Right lobe of liver (tissue), 6 donors: ENCODE measurements at regions not wholly inside any gene's neighbourhood (a gene's known extent, or its start where the extent isn't known, plus 50 kb on each side); places are given as distances from the start of the nearest gene placed in this dataset.
"Not testable (repeated sequence)": the region's sequence is repeated elsewhere in the genome, so short reads cannot be mapped to it uniquely, and the experiment has no call there.

Experiments
- ATAC-seq, 4 donors: fragments of 200-7000 bp; cut with Tn5 transposase; one replicate each; pipeline ENCODE4 v1.9.1; 2020; ENCODE audit warnings: mild to moderate bottlenecking in 4 of 4, moderate library complexity in 4 of 4
- DNase-seq, 3 donors: peaks; one replicate each; pipeline ENCODE4 v3.0.0-alpha.2; 2020
- H3K27ac ChIP-seq, 3 donors: fragments of 200-600 bp; one replicate each; pipeline ENCODE4 v1.8.0; 2022
- H3K27me3 ChIP-seq, 2 donors: fragments of 200-600 bp; one replicate each; pipeline ENCODE4 v1.8.0; 2022
- H3K36me3 ChIP-seq, 4 donors: fragments of 200-600 bp; sonication (generic) in 1 of 4; one replicate each; pipeline versions ENCODE4 v1.5.1 to v1.8.0; 2017 to 2022; ENCODE audit warnings: control low read depth in 1 of 4
- H3K4me1 ChIP-seq, 4 donors: fragments of 200-600 bp; sonication (generic) in 1 of 4; one replicate each; pipeline versions ENCODE4 v1.5.1 to v1.8.0; 2017 to 2022; ENCODE audit warnings: control low read depth in 1 of 4
- H3K4me3 ChIP-seq, 3 donors: fragments of 200-600 bp; one replicate each; pipeline ENCODE4 v1.8.0; 2022
- H3K9me3 ChIP-seq, 4 donors: fragments of 200-600 bp; sonication (generic) in 1 of 4; one replicate each; pipeline versions ENCODE4 v1.5.1 to v1.8.0; 2017 to 2022; ENCODE audit warnings: control low read depth in 1 of 4
- POLR2A ChIP-seq: fragments of 450-650 bp; IDR thresholded peaks from one replicate; pipeline ENCODE4 v1.6.1; 2017; ENCODE audit warnings: antibody characterized with exemption, mild to moderate bottlenecking
- WGBS: methylation state at CpG from one replicate; pipeline ENCODE4 v1.1.6; 2018; ENCODE audit warnings: low coverage, low lambda C conversion rate; ENCODE audit not compliant: insufficient coverage; ENCODE audit errors: missing lambda C conversion rate; 5-methylcytosine and 5-hydroxymethylcytosine counted together
- intact Hi-C, 2 donors: fragments of 100-400 bp; cut with DNase I; formaldehyde crosslinking; loops; one replicate each; pipeline versions ENCODE4 v1.11.2 to v1.14.1; 2022
- TF ChIP-seq, protein P1 (sequence below), 4 donors: fragments of 200-600 bp in 3 of 4; fragments of 450-650 bp in 1 of 4; IDR thresholded peaks; one replicate each; pipeline versions ENCODE4 v1.5.1 to v1.8.0; 2016 to 2022; ENCODE audit warnings: antibody characterized with exemption in 4 of 4, mild to moderate bottlenecking in 2 of 4
- donor health status: DM: no; HTN: yes; CAD: no.
- donor health status: DM: no; HTN: no; CAD: no.
- donor health status: DM: no; HTN: no; CAD: no.
- donor health status: DM: no; HTN: yes; CAD: no.
- donor health status: DM: no; HTN: yes; CAD: no.

DNA sequence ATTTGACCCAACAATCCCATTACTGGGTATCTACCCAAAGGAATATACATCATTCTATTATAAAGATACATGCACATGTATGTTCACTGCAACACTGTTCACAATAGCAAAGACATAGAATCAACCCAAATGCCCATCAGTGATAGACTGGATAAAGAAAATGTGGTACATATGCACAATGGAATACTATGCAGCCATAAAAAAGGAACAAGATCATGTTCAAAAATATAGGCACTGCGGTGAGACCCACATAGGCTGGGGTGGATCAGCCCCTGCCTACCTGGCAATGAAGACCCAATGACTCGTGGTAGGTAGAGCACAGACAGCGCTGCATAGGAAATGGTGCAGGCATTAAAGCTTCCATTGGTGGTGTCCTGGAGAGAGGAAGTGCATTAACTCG is 88.6 kb upstream of the NFIL3 start:
- H3K36me3 ChIP-seq, ATAC-seq, H3K4me1 ChIP-seq, DNase-seq, H3K27ac ChIP-seq, H3K27me3 ChIP-seq, intact Hi-C loops, H3K4me3 ChIP-seq, H3K9me3 ChIP-seq: not testable (repeated sequence)
- 74% methylated on average over 4 of the region's 4 CpGs for WGBS

DNA sequence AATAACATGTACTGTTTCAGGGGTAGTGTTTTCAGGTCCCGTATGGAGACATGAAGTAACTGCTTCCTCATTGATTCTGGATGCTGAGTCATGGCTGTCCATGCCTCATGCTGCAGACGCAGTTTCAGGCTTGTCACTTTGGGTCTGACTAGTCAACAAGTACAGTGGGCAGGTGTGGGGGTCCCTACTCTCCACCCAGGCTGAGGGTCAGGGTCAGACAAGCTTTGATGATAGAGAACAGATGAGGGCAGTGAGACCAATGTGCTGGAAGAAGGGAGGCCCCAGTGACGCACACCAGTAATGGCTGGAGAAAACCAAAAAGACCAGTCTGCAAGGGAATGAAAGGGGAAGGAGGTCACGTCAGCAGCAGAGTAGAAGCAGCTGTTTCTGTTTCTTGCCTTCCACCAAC is 80.0 kb upstream of the NFIL3 start:
- ATAC-seq (peak in 1 of 4 donors; percentile 11), DNase-seq (no peak)
- intact Hi-C loops: no loop called here
- no peaks in the 10 kb centered on the region for H3K27me3 ChIP-seq
- no peak for TF ChIP-seq POLR2A
- TF ChIP-seq, protein P1, sequence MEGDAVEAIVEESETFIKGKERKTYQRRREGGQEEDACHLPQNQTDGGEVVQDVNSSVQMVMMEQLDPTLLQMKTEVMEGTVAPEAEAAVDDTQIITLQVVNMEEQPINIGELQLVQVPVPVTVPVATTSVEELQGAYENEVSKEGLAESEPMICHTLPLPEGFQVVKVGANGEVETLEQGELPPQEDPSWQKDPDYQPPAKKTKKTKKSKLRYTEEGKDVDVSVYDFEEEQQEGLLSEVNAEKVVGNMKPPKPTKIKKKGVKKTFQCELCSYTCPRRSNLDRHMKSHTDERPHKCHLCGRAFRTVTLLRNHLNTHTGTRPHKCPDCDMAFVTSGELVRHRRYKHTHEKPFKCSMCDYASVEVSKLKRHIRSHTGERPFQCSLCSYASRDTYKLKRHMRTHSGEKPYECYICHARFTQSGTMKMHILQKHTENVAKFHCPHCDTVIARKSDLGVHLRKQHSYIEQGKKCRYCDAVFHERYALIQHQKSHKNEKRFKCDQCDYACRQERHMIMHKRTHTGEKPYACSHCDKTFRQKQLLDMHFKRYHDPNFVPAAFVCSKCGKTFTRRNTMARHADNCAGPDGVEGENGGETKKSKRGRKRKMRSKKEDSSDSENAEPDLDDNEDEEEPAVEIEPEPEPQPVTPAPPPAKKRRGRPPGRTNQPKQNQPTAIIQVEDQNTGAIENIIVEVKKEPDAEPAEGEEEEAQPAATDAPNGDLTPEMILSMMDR (IDR thresholded peaks at IDR 0.05): no peak
- H3K27ac ChIP-seq: no peak overlapping the region
- H3K9me3 ChIP-seq: no peaks in the 10 kb centered on the region
- 76% methylated on average over 3 of the region's 4 CpGs for WGBS
- H3K36me3 ChIP-seq: no peaks in the 10 kb centered on the region
- H3K4me1 ChIP-seq: no peaks in the 10 kb centered on the region
- H3K4me3 ChIP-seq: no peak overlapping the region

DNA sequence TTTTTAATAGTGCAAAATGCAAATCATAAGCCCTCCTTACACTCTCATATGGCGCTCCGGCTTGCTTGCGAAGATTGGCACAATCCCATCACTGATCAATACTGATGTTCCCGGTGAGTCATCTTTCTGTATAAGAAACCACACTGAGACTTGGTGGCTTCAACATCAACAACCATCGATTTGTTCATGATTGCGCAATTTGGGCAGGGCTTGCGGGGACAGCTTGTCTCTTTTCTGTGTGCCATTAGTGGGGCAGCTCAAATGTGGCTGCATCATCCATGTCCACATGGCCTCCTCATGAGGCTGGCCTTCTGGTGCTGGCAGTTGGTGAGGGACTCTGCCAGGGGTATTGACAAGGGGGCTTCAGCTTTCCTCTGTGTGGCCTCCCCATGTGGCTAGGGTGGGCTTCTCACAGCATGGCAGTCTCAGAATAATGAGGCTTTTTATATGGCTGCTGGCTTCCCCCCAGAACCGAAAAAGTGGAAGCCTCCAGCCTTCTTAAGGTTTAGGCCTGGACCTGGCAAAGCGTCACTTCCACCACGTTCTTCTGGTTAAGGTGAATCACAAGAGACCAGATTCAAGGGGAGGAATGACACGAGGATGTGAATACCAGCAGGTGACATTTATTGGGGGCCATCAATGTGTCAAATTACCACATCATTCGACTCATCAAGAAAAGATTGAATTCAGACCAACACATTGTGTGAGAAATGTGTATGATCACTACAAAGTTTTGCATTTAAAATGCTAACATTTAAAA is 79.5 kb upstream of the NFIL3 start:
- 63% methylated on average over 9 of the region's 12 CpGs for WGBS
- H3K4me1 ChIP-seq: no peaks in the 10 kb centered on the region
- H3K4me3 ChIP-seq: no peak overlapping the region
- H3K27me3 ChIP-seq: no peaks in the 10 kb centered on the region
- no peak overlapping the region for H3K27ac ChIP-seq
- no peaks in the 10 kb centered on the region for H3K36me3 ChIP-seq
- intact Hi-C loops: no loop called here
- no peaks in the 10 kb centered on the region for H3K9me3 ChIP-seq
- TF ChIP-seq, protein P1 (IDR thresholded peaks at IDR 0.05): no peak
- TF ChIP-seq POLR2A: no peak
- DNase-seq: no peak
- peak in 2 of 4 donors; percentile 12 to 33 for ATAC-seq

DNA sequence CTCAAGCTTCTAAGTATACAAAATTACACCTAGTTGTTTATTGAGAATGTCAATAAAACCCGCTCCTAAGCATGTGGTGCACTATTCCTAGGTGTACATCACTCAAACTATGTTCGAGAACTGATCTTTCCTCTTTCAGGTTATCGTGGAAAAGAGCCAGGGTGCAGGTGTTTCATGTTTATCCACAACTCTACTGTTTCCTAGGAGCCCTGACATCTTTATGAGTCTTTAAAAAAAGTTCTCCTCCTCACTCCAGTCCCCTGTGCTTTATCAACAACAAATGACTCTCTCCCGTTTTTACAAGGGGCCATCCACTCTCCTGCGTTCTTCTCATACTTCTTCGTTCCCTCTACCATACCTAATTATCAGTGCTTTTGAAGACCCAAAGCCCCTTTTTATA is 78.8 kb upstream of the NFIL3 start:
- Histone ChIP-seq H3K27me3 (no peaks in the 10 kb centered on the region), H3K27ac (no peak overlapping the region), H3K9me3 (no peaks in the 10 kb centered on the region), H3K36me3 (no peaks in the 10 kb centered on the region), H3K4me1 (no peaks in the 10 kb centered on the region), H3K4me3 (no peak overlapping the region)
- WGBS: 74% methylated on average over 6 of the region's 6 CpGs
- no peak for TF ChIP-seq POLR2A
- TF ChIP-seq, protein P1 (IDR thresholded peaks at IDR 0.05): no peak
- intact Hi-C loops: no loop called here
- no peak for ATAC-seq
- no peak for DNase-seq

DNA sequence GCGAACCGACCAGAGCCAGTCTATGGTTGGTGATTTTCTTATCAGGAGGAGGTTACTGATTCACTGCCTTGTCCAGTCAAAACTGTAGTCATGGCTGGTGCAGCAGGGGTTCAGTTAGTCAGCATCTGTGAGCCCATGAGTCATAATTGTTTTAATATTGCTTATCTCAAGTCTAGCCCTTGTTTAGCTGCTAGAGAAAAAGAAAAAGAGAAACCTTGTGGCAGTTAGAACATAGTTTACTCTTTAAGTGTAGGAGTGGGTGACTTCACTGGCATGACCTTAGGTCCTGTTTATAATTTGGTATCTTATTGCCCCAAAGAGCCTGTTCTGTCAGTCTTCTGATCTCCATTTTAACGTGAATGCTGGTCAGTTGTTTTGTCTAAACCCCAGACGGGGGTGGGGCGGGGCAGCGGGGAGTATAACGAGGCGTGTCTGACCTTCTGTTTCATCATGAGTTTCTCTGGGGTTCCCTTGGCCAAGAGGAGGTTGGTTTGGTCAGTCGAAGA is 76.9 kb upstream of the NFIL3 start:
- intact Hi-C loops: no loop called here
- Histone ChIP-seq H3K4me1 (no peaks in the 10 kb centered on the region), H3K27me3 (no peaks in the 10 kb centered on the region), H3K4me3 (no peak overlapping the region), H3K9me3 (no peaks in the 10 kb centered on the region), H3K36me3 (no peaks in the 10 kb centered on the region), H3K27ac (no peak overlapping the region)
- ATAC-seq (no peak), DNase-seq (no peak)
- 39% methylated on average over 6 of the region's 9 CpGs for WGBS
- TF ChIP-seq POLR2A: no peak
- TF ChIP-seq, protein P1 (IDR thresholded peaks at IDR 0.05): no peak
